HCEC 1CT (cell line): ENCODE measurements at regions not wholly inside any gene's neighbourhood (a gene's known extent, or its start where the extent isn't known, plus 50 kb on each side); places are given as distances from the start of the nearest gene placed in this dataset.
"Not testable (repeated sequence)": the region's sequence is repeated elsewhere in the genome, so short reads cannot be mapped to it uniquely, and the experiment has no call there.

ENCODE experiments used
- DNase-seq: peaks from one replicate; pipeline ENCODE4 v3.0.0-alpha.2; 2017

DNA sequence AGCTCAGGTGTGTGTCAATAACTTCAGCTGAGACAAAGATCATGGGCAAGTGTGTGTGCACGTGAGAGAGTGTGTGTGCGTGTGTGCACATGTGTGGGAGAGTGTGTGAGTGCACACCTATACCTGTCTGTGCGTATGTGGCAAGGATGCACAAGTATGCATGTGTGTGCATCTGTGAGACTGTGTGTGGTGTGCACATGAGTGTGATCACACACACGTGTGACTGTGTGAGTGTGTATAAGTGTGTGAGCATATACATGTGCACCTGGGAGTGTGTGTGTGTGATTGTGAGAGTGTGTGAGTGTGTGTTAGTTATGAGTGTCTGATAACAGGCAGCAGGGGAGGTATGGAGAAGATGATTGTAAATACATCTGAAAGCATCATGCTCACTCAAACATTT lies 657.3 kb upstream of the PFKP start:
- no peak for DNase-seq

DNA sequence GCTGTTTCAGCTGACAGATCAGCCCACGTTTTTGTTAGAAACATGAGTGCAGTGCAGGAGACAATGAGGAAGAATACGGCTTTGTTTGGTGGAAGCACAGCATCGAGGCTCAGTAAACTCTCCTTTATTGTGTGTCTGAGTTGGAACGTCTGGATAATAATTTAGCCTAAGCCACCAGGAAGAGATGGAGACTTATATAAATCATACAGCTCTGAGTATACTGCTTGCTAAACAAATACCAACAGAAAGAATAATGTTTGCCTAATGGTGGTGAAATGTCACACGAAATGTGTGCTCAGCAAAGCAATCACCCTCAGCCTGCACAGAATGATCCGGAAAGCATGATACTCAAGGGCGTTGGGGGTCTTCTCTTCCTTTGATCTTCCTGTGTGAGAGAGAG lies 664.1 kb upstream of the ADARB2 start:
- no peak for DNase-seq

DNA sequence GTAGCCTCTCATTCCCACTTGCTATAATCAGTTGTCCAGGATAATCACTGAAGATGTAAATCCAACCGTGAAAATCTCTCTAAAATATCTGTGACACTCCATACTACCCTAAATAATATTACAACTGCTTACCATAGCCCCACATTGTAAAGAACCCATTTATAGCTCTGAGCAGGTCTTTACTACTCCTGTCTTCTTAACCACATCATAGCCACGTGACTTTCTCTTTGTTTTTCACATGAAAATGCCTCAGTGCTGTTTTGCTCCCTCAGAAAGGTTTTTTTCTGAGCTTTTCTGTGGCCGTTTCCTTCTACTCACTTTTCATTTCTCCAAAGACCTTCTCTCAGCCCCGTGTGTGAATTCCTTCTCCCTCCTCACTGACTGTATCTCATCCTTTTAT lies 662.2 kb upstream of the ADARB2 start:
- DNase-seq: no peak

DNA sequence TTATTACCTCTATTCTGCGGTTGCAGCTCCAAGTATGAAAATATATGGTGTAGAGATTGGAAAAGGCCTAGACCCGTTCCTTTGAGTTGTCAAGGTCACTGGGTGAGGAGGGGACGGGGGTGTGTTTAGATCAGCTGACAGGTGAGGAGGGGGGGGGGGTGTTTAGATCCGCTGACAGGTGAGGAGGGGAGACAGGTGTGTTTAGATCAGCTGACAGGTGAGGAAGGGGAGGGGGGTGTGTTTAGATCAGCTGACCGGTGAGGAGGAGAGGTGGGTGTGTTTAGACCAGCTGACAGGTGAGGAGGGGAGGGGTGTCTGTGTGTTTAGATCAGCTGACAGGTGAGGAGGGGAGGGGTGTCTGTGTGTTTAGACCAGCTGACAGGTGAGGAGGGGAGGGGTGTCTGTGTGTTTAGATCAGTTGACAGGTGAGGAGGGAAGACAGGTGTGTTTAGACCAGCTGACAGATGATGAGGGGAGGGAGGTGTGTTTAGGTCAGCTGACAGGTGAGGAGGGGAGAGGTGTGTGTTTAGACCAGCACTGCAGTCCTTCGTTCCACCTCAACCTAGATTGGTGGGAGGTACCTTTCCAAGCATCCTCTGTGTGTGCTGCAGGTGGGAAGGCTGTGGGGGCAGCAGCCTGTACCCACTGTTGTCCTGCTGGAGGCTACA lies 655.0 kb upstream of the ADARB2 start:
- DNase-seq: no peak

DNA sequence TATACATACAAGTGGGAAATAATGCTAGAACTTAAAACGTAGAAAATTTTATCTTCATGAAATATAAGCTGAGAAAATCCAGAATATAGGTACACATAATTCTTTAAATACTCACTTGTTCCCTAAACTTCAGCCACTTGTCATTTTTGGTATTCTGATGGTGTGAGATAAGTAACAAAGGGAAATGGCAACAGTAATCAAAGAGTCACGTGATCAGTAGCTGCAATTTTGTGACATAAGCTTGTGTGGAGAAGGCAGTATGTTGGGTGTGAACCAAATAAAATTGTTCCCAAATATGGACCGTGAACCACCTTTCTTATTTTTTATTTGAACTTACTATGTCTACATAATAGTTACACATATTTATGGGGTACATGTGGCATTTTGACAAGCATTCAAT lies 650.3 kb upstream of the ADARB2 start:
- no peak for DNase-seq

DNA sequence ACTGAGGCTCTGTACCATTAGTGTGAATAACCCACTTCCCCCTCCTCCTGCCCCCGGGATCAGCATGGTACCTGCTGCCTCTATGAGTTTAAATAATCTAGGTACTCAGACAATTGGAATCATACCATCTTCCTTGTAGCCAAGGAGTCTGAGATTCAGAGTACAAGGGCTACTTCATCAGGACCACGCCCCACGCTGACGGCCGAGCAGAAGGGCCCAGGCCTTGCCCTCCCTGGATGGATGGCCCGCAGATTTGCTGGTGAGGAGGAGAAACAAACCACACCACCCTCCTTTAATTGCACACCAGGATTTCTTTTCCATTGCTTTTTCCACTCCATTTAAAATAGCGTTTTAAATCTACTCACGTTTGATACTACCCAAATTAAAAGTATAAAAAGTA lies 649.9 kb upstream of the ADARB2 start:
- DNase-seq: no peak

DNA sequence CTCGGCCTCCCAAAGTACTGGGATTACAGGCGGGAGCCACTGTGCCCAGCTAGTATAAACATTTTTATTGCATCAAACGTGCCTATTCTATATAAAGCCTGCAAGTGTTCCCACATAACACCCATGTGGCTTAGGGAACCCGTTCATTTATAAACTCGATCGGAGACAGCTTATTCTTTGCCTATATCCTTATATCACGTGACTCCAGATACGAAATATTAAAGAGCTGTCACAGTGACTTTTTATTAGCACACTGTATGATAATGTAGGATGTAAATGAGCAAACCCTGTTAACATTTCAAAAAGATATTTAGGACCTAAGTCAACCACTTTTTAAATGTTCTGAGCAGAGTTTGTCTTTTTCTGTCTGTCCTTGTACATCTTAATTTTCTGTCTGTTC lies 642.9 kb upstream of the ADARB2 start:
- DNase-seq: no peak

DNA sequence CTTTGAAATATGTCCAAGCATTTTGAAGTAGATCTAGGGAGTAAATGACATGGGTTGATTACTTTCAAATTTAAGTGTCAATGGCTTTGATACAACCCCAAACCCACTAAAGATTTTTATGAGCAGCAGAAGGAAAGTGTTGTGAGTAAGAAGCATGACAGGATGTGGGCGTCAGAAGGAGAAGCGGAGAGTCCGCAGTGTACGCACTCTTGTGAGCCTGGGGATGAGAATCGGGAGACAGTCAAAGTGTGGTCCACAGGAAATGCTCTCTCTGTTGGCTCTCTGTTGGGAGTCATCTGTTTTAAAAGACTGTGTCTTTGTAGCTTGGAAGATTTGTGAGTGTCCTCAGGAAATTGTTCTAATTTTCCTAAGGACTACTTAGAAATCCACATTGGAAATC lies 629.8 kb upstream of the ADARB2 start:
- DNase-seq: no peak

DNA sequence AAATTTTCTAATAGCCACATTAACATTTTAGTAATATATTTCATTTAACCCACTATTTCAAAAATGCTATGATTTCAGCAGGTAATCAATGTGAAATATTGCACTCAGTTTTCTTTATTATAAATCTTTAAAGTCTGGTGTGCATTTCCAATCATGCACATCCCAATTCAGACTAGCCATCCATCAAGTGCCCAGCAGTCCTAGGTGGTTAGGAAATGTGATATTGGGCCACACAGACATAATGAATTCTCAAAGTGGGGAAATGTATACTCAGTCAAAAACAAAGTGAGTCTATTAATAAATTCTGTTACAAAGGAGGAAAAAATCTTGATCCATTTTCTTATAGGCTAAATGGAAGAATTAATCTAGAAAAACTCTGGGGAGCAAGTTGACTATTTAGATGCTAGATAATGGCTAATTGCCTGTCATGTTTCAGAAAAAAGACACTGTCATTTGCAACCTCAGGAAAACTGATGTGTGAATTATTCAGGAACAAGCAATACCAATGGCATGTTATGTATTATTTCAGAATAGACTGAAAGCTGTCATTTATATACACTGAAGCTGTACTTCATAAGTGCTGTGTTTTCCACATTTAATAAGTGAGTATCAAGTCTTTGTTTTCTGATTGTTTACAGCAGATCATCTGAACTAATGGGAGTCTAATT lies 629.1 kb upstream of the ADARB2 start:
- no peak for DNase-seq

DNA sequence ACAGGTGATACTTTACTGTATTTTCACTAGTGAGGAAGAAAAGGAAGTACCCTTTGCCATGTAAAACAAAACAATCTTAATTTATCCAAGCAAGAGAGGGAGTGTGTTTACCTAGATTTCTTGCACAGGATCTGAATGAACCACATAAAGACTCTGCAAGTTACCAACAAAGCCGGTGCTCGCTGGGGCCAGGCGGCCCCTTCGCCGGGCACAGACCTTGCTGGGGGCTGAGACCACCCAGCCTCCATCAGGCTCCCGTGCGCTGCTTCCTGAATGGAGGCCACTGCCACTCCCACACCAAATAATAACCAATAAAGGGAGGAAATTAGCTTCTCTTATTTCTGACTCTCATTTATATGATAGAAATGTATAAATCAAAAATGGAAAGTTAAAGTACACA lies 625.0 kb upstream of the ADARB2 start:
- no peak for DNase-seq

DNA sequence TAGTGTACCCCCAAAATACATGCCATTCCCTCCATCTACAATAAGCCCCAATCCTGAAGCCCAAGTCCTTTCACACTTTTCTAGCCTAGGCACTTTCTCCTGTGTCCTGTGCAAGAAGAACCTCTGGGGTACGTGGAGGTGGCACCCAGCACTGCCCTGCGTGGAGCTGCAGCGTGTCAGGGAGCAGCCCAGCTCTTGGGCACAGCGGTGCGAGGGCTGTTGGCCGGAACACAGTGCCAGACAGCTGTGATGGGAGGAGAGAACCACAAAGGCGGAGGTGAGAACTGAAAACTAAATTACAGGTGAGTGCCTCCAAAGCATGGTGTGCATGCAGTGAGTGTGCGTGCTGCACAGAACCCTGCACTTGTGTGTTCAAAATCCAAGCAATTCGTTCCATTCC lies 621.3 kb upstream of the ADARB2 start:
- no peak for DNase-seq

DNA sequence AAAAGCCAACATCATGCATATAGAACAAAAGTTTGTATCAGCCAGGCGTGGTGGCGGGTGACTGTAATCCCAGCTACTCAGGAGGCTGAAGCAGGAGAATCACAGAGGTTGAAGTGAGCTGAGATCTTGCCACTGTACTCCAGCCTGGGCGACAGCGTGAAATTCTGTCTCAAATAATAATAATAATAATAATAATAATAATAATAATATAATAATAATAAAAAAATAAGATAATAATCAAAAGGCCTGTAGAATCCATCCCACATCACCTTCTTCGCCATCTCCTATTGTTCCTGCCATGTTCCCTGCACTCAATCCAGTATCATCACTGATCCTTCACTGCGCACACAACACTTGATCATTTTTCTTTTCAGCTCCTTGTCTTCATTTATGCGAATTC lies 619.3 kb upstream of the ADARB2 start:
- no peak for DNase-seq

DNA sequence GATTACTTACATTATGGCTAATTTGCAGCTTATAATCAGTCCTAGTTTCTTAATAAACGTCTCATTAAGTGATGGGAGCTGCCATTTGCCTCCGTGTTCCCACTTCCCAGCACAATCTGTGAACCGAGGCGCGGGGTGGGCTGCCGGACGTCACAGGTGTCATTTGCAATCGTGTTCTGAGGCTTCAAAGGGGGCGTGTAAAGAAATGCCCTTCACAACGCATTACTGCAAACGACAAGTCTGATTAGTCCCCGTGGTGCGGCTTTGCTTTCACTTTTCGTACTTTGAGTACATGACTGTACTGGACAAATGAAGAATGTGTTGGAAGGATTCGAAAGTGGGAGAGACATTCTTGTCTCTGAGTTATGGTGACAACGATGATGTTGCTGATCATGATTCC lies 614.2 kb upstream of the ADARB2 start:
- no peak for DNase-seq

DNA sequence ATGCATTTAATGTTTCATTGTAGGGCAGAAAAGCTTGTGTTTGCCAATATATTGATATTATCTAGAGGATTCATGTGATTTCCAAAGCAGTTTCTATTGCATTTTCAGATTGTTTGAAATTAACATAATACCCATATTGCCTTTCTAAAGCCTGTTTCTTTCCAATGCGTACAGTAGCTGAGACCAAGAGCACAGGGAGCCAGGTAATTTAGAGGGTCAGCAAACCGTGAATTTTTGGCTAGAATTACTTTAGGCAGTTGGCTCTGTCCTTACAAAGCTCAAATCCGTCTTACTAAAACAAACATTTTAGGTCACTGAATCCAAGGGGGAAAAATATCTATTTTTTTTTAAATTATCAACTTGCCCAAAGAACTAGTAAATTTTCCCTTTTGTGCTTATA lies 604.9 kb upstream of the ADARB2 start:
- no peak for DNase-seq

DNA sequence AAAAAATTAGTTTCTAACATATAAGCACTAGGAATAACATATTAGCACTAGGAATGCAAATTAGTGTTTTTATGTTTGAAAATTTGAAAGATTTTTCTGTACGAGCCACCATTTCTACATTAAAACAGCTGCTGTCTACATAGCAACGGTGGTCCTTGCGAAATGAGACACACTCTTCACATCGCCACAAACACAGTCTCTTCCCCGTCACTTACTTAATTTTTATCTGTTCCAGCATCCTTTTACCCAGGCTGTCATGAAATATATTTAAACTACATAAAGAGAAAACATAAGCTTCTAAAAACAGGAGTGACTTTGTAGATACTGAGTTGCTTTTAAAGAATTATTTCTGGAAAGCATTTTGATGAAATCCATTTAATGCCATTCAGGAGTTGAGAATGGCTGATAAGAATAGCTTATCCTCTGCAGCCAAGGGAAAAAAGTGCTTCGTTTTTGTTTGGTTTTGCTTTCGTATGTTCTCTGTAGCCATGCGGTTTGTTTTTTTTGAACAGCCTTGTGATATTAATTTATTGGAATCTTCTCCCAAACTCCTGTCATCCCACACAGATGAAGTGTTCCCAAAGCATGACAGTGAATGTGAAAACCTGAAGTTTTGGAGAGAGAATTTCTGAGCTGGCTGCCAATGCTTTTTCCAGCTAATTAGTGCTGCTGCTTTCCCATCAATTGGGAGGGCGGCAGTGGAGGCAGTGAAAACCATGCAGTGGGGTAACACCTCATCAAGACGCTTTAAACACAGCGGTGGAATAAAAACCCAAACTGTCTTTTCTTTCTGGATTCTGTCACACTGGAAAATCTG lies 603.7 kb upstream of the ADARB2 start:
- no peak for DNase-seq

DNA sequence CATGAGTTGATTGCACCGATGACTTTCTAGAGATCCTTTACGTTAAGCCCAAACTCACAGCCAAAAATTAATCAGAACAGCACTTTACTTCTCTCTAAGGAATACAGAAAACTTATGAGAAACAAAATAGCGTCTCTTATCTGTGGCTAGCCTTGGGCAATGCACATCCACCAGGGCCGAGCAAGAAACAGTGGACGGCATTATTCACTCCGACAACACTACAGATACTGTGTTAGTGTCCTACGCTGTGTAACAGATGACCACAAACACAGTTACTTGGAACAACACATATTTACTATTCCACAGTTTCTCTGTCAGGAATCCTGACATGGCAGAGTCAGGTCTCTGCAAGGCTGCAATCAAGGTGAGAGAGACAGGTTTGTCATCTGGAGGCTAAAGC lies 598.3 kb upstream of the ADARB2 start:
- DNase-seq: no peak

DNA sequence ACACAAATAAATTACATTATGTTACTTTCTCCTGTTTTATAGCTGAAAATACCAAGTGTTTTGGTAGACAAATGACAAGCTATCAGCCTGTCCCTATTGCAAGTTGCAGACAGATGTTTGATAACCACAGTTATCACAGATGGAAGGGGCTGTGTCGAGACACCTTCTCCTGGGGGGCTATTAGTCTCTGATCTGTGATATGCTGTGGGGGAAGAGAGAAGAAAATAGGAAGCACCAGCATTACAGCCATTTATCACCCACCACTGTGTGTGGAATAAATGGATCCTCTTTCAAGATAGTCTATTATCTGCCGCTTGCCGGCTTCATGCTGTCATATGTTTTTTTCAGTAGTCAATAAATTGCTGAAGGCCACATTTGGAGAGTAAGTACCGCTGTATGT lies 597.2 kb upstream of the ADARB2 start:
- DNase-seq: no peak

DNA sequence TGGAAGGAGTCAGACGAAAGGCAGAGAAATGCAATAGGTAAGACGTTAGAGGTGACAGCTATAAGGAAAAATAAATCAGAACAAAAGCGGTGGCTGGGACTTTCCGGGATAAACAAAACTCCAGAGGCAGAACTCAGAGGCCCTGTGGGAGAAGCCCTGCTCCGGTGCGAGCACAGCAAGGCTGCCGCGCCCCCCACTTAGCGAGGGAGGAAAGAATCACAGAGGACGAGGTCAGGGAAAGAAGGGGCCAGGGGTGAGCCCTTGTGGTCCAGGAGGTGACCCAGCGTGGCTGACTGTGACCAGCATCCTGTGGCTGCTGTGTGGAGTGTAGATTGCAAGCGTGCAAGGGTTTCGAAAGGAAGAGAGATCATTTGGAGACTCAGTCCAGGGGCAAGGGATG lies 591.8 kb upstream of the ADARB2 start:
- no peak for DNase-seq

DNA sequence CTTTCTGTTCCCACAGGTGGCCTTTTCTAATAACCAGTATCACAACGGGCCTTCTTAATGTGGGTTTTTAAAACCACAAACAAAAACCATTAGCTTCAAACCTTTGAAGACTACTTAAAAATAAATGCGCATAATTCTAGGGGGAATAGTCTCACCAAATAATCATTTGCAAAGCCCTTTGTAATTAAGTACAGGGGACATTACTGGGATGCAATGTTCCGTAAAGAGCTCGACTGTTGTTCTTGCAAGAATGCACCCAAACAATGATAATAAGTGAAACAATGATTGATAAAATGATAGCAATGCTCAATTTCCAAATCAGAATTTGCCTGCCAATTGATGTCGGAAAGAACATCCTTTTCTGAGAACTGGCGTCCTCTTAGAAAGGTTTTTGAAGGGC lies 589.1 kb upstream of the ADARB2 start:
- DNase-seq: no peak

DNA sequence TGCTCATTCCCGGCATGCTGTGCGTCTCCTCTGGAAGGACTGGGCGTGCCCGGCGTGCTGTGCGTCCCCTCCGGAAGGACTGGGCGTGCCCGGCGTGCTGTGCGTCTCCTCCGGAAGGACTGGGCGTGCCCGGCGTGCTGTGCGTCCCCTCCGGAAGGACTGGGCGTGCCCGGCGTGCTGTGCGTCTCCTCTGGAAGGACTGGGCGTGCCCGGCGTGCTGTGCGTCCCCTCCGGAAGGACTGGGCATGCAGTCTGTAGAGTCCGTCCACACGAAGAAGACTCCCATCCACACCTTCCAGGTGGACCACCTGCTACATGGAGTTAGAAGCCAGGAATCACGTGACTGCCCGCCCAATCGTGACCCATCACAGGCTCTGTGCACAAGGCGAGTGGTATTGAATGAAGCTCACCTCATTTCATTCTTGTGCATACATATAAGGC lies 577.7 kb upstream of the ADARB2 start:
- DNase-seq: not testable (repeated sequence)

DNA sequence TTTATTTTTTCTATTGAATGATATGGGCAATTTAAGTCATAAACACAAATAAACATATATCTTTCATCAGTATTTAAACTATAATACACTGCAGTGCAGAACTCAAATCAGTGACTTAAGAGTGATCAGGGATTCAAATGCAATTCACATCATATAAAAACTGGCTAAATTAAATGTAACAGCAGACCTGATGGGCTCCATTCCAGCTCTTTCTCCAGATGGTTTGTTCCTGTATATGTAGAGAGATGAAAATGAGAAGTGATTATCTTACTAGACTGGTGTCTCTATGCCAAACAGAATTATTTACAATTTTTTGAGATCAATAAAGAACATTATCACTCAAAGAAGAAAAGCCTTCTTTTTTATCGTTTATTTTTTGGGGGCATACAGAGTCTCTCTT lies 568.8 kb upstream of the ADARB2 start:
- DNase-seq: no peak

DNA sequence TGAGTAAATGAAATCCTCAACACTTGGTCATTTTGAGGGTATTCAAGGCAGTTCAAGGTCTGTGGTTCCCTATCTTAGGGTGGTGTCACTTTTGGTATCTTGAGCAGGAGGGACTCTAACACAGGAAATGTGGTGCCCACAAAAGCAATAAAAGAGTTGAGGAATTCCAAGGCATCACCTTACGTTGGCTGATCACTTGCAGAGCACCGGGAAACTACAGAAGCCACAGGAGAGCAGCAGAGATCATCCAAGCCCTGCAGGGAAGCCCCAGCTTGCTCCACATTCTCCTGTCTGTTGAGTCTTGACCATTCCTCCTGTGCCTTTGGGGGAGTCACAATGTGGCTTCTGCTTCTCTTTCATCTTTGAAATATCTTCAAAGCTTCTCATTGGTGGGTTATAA lies 565.8 kb upstream of the ADARB2 start:
- no peak for DNase-seq

DNA sequence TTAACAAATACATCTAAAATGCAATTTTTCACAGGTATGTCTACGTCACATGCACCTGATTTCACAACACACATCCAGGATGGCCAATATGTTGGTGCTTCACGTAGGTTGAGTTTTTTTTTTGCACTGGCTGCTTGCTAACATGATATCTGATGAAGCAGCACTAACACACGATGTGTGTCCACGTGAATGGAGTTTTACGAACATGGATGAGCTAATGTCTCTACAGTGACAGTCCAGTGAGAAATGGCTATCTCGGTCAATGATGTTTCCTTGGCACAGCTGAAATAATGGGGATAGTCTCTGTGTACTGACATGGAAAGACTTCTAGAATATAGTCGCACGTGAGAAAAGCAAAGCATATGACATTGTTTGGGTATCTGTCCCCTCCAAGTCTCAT lies 563.9 kb upstream of the ADARB2 start:
- DNase-seq: no peak

DNA sequence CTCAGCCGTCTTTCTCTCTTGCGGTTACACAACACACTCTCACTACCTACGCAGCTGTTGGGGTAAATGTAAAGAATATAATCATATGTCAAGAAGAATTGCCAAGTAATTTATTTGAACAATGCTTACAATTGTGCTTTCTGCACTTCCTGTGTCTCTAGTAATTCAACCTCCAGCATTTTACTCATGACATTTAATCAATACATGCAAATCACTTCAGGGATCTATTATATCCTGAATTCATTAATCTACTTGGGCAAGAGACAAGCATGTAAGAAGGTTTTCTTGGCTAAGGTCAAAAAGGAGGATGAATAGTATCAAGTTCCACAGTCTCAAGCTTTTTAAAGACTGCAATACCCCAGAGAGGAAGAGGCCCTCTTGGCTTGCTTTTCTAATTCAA lies 562.9 kb upstream of the ADARB2 start:
- no peak for DNase-seq
